HG03066 (cell line): ENCODE measurements at regions not wholly inside any gene's neighbourhood (a gene's known extent, or its start where the extent isn't known, plus 50 kb on each side); places are given as distances from the start of the nearest gene placed in this dataset.

Experiments used
- ATAC-seq: cut with Tn5 transposase; IDR thresholded peaks from one replicate; pipeline ENCODE4 v1.9.1; 2021; ENCODE audit warnings: low read depth; ENCODE audit not compliant: unreplicated experiment

DNA sequence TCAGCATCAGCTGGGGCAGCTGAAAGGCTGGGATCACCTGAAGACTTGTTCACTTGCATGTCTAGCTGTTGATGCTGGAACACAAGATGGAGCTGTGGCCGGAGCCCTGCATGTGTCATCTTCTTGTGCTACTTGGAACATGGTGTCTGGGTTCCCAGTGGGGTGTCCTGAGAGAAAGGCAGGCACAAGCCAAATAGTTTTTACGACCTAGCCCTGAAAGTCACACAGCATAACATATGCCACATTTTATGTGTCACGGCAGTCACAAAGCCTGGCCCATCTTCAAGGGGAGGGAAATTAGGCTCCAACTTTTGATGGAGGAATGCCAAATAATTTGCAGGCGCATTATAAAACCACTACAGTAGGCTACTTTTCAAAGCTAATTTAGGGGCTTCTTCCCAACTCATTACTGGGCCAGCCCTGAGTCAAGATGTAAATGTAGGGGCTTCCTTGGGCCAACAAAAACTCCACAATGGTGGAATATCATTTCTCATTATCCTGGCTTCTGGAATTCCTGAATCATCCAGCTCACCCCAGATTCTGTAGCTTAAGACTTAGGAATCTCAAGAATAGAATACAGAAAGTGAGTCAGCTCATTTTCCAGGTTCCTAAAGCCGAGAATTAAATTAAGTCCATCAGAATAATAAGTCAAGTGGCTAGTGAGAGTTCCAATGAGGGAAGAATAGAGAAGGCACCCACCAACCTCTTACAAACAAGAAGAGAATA lies 543.0 kb downstream of the TNS1 start:
- no peak for ATAC-seq

DNA sequence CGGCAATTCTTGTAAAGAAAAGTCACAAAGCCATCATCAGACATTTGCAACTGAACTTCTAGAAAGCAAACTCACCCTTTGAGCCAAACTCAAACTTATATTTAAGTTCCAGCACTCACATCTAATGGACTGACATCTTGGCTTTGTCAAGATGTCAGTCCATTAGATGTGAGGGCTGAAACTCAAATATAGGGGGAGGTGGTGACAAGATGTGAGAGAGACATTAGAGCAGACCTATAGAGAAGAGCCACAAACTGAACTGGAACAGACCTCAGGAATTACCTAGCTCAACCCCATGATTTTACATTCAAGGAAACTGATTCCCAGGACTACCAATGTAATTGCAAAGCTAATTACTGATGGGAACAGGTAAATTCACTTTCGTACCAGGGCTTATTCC lies 543.8 kb downstream of the TNS1 start:
- ATAC-seq, result no peak

DNA sequence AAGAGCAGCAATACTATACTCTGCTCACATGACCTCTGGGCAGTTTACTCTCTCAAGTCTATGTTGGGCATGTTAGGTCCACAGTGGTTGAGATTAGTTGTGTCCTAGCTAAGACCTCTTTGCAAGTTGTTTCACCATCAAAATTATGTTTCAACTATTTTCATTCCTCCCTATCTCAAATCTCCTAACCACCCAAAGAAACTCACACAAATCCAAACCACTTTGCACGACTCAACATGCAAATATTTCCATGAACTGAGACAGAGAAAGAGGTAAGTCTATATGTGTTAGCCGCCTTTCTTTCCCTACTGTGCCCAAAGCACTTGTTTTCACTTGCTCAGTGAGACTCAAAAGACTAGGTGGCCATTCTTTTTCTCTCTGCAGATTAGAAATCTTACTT lies 546.8 kb downstream of the TNS1 start:
- ATAC-seq, result no peak

DNA sequence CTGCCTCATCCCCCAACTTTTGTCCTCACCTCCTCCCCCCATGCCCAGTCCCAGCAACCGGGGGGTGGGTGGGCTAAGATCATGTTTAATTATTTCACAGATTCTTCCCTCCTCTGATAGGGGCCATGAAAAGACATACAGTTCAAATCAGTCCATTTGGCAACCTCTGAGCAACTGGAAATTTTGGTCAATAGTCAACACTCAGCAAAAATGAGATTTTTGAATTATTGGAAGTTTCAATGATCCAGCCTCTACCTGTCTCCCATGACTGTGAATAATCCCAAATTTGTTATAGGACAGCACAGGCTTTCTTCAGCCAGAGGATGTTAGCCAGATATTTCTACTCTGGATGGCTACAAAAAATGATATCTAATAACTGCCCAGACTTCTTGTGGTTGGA lies 549.9 kb downstream of the TNS1 start:
- ATAC-seq, result no peak

DNA sequence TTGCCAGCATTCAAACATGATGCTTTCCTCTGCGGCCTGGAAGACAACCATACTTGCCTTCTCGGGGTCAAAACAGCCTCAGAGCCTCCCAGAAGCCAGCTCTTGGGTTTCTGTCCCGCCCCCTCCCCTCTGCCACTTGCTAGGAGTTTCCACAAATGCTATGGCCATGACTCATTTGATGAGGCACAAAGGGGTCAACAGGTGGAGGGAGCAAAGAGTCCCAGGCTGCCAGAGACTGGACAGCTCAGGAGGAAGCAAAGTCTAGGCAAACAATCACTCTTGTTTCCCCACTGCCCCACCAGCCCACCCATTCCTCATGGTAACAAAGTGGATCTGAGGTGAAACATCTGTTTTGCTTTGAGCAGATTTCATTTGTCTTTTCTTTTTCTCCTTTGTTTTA lies 551.1 kb downstream of the TNS1 start:
- no peak for ATAC-seq

DNA sequence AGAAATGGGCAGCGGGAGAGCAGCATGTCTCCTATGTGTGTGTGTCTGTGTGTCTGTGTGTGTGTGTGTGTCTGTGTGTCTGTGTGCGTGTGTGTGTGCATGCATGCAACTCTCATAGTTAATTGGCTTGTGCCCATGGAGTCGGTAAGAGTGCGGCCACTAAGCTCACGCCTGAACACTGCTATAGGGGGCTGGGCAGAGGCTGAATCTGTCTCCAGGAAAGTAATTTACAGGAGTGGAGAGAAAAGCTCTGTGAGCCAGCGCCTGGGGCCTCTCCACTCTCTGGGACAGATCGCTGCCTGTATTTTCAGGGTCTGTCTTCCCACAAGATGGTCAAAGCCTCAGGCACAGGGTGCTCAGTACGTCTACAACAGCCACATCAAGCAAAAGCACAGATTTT lies 553.4 kb downstream of the TNS1 start:
- no peak for ATAC-seq

DNA sequence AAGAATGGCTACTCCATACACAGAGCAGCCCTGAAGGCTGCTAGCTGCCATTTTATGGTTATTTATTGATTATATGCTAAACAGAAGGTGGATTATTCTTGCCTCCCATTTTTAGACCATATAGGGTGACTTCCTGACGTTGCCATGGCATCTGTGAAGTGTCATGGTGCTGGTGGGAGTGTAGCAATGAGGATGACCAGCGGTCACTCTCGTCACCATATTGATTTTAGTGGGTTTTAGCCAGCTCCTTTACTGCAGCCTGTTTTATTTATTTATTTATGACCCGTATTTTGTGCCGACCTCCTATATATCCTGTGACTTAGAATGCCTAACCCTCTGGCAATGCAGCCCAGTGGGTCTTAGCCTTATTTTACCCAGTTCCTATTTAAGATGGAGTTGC lies 553.9 kb downstream of the TNS1 start:
- no peak for ATAC-seq

DNA sequence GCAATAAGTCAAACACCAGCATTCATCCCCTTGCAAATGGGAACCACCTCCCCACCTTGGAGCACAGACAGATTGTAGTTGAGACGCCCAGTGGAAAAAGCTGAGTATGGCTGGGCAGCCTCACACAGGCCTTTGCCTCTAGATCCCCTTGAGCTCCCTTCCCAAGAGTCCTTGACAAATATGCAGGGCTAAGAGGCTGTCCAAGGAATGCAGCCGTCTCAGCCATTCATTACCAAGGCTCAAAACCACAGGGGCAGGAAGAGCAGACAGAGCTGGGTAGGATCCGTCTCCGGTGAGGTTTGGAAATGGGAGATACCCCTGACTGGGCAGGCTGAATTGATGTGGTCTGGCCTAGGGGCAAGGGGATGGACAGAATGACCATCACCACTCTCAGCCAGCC lies 557.1 kb downstream of the TNS1 start:
- ATAC-seq, result no peak

DNA sequence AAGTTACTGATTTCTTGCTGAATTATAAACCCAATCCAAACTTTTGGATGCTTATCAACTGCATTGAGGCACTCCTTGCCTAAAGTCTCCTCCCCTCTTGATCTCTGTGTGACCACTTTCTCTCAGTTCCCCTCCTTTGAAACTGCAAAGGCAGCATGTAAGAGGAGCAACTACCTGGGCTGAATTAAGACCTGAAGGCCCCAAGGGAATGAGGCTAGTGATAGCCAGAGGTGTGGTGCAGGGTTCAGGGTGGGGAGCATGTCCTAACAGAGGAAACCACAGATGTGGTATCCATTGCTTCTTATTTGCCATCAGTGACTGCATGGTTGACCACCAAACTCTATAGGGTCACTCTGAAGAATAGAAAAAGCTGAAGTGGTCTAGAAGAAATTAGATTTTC lies 557.9 kb downstream of the TNS1 start:
- ATAC-seq, result peak; percentile 66

DNA sequence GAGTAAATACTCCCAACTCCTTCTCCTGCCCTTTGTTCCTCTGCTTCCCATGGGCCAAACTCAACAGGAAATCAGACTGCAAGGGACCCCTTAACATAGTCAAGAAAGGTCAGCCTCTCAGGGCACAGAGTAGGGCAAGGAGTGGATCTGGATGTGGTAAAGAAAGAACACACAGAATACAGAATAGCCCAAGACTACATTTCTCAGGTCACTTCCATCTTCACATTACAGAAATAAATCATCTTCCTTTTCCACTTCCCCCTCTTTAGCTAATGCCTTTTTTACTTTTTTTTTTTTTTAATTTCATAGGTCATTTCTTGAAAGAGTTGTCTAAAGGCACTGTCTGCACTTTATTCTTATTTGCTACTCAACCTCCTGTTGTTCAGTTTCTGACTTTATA lies 558.3 kb downstream of the TNS1 start:
- no peak for ATAC-seq

DNA sequence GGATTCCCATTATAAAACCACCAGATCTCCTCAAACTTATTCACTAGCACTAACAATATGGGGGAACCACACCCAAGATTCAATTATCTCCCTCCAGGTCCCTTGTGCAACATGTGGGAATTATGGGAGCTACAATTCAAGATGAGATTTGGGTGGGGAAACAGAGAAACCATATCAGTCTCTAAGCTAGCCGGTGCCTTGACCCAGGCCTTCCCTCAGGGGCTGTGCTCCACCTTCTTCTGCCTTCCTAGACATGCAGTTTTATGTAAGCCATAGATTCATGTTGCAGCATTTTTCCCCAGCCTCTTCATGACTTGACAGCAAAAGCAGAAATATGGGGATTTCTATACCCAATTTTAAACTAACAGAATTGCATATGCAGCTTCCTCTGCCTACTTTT lies 559.2 kb downstream of the TNS1 start:
- no peak for ATAC-seq

DNA sequence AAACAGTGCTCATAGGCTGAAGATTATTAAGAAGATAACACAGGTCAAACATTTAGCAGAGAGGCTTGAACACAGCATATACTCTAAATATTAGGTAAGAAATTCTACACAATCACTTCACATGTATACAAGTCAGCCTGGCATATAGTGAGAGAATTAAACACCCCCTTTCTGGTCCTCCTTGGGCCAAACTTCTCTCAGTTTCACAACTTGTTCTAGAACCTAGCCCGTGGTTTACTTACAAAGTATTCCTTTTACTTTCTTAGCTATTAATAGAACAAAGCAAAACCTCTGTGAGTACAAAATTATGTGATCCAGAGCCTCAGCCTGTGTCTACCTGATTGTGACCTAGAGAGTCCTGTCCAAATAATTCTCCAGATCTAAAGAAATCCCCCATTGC lies 562.8 kb downstream of the TNS1 start:
- ATAC-seq, result peak; percentile 62

DNA sequence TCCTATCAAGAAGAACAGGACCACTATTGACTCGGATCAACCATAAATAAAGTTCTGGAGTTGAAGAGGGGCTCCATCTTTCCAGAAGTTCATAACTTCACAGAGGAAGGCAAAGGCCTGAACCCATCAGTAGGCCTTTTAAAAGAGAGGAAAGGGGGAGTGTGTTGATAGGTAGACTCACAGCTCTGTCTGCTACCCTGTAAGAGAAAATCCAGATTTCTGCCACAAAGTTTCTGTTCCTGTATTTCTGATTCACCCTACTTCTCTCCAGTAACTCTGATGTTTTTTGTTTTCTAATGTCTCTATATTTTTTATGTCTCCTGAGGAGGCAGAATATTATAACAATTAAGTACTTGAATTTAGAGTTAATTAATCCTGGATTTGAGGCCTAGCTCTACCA lies 564.0 kb downstream of the TNS1 start:
- ATAC-seq, result peak; percentile 41

DNA sequence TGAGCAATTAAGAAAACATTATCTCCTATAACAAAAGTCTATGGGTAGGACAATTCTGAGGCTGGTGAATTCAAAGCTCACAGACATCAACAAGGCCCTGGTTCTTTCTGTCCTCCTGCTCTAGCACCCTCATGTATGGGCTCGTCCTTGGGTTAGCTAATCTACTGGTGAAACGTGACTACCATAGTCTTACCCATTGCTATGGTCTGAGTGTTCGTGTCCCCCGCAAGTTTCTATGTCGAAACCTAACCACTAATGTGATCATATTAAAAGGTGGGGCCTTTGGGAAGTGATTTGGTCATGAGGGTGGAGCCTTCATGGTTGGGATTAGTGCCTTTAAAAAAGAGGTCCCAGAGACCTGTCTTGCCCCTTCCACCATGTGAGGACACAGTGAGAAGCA lies 564.7 kb downstream of the TNS1 start:
- ATAC-seq, result no peak

DNA sequence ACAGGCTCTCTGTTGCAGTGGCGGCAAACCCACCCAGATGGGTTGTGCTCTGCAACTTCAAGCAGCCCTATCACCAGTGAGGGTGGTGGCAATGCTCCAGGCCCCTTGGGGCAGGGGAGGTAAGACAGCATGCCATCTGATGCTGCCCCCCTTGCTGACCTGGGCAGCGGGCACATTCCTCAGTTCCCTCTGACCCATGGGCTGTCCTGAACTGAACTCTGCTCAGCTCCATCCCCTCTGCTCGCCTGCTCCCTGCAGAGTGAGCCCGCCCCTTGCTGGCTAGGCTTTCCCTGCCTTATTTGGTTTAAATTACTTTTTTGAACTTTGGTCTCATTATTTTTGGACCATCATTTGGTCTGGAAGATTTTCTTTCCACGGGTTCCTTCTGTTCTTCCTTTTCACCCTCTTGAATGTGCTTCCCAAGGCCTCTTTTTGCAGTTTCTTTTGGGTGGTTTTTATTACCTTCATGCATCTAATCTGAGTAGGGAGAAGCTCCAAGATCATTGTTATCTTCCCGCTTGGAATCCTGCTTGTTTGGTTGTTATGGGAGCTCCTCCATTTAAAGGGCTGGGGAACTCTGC lies 565.4 kb downstream of the TNS1 start:
- ATAC-seq, result no peak

DNA sequence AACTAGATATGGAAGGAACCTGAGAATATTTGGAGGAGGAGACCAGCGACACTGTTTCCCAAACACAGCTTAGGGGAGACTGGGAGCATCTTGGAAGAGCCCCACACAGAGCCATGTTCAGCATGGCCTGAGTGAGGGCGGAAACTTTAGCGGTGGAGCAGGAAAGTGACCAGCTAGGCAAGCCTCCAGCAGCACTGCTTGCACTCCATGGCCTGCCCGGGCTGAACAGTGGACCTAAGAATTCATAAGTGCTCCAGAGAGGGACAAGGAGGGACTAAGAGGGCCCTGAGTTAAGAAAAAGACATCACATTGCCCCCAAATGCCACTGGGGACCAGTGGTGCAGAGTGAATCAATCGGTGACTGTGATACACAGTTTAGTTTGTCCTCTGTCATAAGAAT lies 566.4 kb downstream of the TNS1 start:
- no peak for ATAC-seq

DNA sequence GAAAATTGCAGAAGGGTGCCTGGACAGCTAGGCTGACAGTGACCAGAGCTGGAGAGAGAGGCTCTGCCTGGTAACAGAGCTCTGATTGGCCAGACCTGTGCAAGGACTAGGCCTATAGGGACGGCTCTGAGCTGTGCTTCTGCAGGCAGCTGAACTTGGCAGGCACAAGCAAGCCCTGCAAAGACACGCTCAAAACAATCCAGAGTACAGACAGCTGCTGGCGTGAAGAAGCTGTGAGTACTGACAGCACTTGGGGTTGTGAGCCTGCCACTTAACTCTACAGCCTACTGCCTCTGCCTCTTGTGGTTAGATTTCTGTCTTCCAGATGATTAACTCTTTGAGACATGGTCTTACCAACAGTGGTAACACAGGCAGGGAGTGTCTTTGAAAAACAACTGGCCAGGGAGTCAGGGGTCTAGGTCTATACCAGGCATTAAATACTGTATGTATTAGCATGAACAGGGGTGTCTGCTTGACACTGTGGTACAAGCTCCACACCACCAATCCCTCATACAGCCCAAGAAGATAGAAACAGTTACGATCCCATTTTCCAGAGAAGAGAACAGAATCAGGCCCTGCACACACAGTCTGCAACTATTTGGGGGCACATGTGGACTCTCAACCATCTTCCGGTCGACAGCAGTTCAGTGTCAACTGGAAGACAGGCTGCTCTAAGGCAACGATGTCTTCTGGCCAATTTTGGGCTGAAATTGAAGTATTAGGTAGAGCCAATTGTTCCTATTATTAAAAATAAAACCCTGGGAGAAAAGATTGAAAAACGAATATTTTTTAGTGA lies 568.4 kb downstream of the TNS1 start:
- ATAC-seq, result peak; percentile 99

DNA sequence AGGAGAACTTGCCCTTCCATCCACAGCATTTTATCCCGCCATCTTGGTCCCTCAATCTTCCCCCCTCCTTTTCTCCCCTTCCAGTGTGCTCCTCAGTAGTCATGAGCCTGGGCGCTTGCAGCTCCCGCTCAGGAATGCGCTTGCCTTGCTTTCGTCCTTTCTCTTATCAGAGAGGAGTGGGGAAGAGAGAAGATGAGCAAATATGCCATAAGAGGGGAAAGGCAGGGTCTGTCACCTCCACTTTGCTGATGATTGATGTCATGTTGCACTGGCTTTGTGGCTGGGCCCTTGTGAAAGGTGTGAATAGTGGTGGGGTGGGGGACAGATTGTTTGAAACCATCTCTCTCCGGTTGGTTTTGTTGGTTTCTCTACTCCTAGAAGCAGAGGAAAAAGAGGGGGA lies 569.3 kb downstream of the TNS1 start:
- no peak for ATAC-seq

DNA sequence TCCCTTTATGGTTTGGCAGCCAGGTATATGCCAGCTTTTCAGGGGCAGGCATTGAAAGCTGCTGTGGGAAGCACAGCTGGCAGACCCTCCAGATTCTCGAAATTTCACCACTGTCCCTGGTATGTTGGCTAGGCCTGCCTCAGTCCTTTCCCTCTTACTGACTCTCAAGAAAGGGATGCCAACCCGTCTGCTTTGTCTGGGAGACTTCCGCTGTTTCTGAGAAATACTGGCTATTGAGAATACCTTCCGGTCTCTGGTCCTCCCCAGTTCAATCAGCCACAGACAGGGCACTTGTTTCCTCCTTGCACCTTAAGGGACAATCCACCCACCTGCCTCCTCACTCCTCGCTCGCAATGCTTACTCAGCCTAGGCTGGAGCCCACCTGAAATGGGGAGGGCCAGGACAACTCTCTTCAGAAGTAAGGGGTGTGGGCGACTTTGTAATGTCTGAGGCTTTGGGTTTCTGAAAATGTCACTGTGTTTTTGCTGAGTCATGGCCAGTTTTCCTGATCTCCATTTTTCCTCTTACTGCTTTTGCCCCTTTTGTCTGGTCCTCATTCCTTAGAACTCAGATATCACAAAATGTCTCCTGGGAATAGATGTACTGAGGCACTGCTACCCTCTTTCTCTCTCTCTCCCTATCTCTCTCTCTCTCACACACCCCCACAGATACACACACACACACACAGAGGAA lies 571.1 kb downstream of the TNS1 start:
- ATAC-seq, result no peak

DNA sequence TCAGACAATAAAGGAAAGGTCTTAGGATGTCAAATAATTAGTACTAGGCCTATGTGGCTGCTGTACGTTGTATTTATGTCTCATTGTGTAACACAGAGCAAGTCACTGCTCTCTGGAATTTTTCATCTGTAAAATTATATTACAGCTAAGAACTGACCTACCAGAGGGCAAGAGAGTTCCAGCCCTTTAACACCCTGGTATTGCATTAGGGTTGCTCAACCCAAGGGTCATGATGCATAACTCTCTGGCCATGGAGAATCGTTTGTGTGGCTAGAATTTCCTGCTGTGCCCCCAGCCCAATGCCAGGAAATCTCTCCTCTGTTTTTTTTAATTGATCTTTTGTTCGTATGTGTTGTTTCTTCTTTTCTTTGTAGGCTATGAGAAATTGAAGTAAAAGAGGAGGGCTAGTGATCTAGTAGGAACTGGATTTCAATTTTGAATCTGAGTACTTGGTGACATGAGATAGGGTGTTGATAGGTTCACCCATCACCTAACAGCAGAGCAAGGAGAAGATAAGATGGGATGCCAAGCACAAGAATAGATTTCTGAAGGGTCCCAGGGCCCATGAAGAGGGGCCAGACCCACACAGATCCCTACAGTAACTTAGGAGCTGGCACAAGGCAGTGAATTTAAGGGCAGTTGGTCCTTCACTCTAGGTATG lies 571.2 kb upstream of the TNP1 start:
- ATAC-seq, result no peak

DNA sequence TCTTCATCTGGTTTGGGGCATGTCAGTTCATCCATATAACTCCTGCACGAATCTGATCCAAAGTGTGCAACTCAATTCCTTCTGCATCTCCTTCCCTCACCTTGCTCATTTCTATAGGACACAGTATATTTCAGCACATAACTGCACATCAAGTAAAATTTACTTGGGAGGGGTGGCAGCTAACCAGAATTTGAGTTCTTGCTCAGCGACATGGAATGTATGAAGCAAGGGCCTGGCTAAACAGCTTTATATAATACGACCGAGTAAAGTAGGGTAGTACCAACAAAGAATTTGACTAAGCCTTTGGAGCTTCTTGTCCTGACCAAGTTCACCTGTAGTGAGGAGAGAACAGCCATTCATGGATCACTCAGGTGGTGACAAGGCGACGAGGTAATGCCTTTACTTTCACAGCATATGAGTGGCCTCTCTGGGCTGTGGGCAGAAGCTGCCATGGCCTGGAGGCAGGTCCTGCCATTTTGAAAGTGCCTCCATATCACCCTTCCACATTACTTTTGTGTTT lies 570.2 kb upstream of the TNP1 start:
- no peak for ATAC-seq
